ENCODE measurements at regions not wholly inside any gene's neighbourhood (a gene's known extent, or its start where the extent isn't known, plus 50 kb on each side); places are given as distances from the start of the nearest gene placed in this dataset.

DNA sequence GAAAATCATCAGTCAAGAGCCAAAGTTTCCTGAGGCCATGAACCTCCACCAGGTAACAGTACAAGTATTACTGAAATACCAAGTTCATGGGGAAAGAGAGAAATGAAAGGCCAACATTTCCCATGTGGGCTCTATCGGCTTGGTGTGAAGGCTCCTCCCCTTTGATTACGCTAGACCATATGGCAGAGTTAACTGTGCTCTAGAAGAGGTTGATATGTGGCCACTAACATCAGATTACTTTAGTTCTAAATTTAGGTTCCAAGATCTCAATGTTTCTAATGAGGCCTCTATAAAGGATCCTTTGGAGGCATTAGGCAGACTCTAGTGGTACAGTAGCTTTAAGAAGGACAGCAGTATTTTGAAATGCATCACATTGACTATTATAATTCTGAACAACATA is 127.1 kb downstream of the SEMA6D start:
- no peaks in the 10 kb centered on the region for H3K4me1 ChIP-seq
- no peaks in the 10 kb centered on the region for H3K27me3 ChIP-seq
- H3K4me3 ChIP-seq: no peak overlapping the region
- no peaks in the 10 kb centered on the region for H3K9me3 ChIP-seq
- H3K36me3 ChIP-seq: no peaks in the 10 kb centered on the region
- WGBS: 74% methylated on average over 2 of the region's 2 CpGs
- TF ChIP-seq EP300 (IDR thresholded peaks at IDR 0.05): no peak
- no peak for TF ChIP-seq POLR2AphosphoS5 (IDR thresholded peaks at IDR 0.05)
- no peak overlapping the region for H3K27ac ChIP-seq
- DNase-seq (ENCODE audit: low spot score in 2 of 2): no peak

DNA sequence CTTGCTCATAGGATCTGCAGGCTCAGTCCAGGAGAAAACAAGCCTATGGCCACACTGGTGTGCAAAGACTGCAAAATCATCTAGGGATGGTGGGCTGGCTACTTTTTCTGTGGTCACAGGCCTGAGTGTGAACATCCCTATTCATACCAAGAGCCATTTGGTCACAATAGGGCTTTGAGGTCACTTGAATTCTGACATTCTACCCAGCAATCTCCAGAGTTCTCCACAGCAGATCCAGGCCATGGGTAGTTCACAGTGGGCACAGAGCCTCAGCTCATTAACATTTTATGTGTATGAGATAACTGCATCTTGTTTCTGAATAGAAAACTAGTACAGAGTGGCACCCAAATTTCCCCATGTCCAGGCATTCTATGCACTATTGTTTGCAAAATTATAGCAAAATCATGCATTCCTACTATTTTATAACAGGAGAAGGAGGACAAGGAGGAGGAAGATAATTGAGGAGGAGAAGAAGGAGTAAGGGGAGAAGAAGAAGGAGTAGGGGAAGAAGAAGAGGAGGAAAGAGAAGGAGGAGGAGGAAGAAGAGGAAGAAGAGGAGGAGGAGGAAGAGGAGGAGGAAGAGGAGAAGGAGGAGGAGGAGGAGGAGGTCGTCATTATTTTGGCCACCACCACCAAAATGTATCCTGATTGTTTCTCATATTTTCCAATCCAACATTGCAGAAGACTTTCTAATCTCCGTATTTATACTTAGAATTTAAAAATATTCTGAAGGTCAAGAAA is 129.0 kb downstream of the SEMA6D start:
- TF ChIP-seq EP300 (IDR thresholded peaks at IDR 0.05) (no peak), POLR2A (IDR thresholded peaks at IDR 0.05) (no peak), POLR2AphosphoS5 (IDR thresholded peaks at IDR 0.05) (no peak)
- TF ChIP-seq, protein P1, sequence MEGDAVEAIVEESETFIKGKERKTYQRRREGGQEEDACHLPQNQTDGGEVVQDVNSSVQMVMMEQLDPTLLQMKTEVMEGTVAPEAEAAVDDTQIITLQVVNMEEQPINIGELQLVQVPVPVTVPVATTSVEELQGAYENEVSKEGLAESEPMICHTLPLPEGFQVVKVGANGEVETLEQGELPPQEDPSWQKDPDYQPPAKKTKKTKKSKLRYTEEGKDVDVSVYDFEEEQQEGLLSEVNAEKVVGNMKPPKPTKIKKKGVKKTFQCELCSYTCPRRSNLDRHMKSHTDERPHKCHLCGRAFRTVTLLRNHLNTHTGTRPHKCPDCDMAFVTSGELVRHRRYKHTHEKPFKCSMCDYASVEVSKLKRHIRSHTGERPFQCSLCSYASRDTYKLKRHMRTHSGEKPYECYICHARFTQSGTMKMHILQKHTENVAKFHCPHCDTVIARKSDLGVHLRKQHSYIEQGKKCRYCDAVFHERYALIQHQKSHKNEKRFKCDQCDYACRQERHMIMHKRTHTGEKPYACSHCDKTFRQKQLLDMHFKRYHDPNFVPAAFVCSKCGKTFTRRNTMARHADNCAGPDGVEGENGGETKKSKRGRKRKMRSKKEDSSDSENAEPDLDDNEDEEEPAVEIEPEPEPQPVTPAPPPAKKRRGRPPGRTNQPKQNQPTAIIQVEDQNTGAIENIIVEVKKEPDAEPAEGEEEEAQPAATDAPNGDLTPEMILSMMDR (IDR thresholded peaks at IDR 0.05): no peak
- WGBS: 86% methylated on average over 2 of the region's 2 CpGs
- Histone ChIP-seq H3K36me3 (no peaks in the 10 kb centered on the region), H3K4me1 (no peaks in the 10 kb centered on the region), H3K9me3 (no peaks in the 10 kb centered on the region), H3K4me3 (no peak overlapping the region), H3K27me3 (no peaks in the 10 kb centered on the region), H3K27ac (no peak overlapping the region)
- no peak for DNase-seq (ENCODE audit: low spot score in 2 of 2)

DNA sequence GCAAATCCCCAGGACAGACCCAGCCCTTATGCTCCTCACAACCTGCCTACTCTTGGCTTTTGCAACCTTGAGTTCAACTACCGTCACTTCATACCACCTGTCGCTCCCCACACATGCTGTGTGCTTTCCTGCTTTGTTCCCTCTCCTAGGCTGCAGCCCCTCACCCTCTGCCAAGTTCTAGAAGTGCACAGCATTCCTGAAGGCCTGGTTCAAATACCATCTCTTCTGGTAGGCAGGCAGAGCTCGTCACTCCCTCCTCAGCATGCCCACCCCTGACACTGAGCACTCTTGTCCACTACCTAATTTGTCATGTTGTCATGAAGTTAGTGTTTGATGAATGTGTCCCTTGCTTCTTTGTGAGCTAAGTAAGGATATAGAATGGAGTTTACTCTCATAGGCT is 129.6 kb downstream of the SEMA6D start:
- no peak for DNase-seq (ENCODE audit: low spot score in 2 of 2)
- no peak overlapping the region for H3K4me3 ChIP-seq
- WGBS: 60% methylated on average over 3 of the region's 3 CpGs

DNA sequence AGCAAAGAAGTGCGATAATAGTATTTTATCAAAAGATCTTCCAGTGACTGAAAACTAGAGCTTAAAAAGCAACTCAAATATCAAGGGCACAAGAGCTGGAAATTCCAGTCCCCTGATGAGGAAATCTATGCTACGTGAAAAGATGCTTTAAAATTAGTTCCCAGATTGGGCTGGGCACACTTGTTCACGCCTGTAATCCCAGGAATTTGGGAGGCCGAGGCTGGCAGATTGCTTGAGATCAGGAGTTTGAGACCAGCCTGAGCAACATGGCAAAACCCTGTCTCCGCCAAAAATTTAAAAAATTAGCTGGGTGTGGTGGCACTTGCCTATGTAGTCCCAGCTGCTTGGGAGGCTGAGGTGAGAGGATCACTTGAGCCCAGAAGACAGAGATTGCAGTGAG is 138.8 kb downstream of the SEMA6D start:
- no peaks in the 10 kb centered on the region for H3K27me3 ChIP-seq
- TF ChIP-seq POLR2AphosphoS5 (IDR thresholded peaks at IDR 0.05): no peak
- TF ChIP-seq, protein P1 (IDR thresholded peaks at IDR 0.05): no peak
- TF ChIP-seq EP300 (IDR thresholded peaks at IDR 0.05): no peak
- TF ChIP-seq POLR2A (IDR thresholded peaks at IDR 0.05): no peak
- H3K36me3 ChIP-seq: no peaks in the 10 kb centered on the region
- H3K9me3 ChIP-seq: no peaks in the 10 kb centered on the region
- no peak overlapping the region for H3K4me3 ChIP-seq
- H3K4me1 ChIP-seq: no peaks in the 10 kb centered on the region
- whole genome bisulfite sequencing: 43% methylated on average over 5 of the region's 5 CpGs
- no peak overlapping the region for H3K27ac ChIP-seq
- no peak for DNase-seq (ENCODE audit: low spot score in 2 of 2)

More for the DNA sequence above, 129.6 kb downstream of the SEMA6D start:
- Histone ChIP-seq H3K9me3 (no peaks in the 10 kb centered on the region), H3K27ac (no peak overlapping the region), H3K36me3 (no peaks in the 10 kb centered on the region), H3K27me3 (no peaks in the 10 kb centered on the region), H3K4me1 (no peaks in the 10 kb centered on the region)
- TF ChIP-seq, protein P1 (IDR thresholded peaks at IDR 0.05): no peak
- TF ChIP-seq POLR2A (IDR thresholded peaks at IDR 0.05) (no peak), POLR2AphosphoS5 (IDR thresholded peaks at IDR 0.05) (no peak), EP300 (IDR thresholded peaks at IDR 0.05) (no peak)

DNA sequence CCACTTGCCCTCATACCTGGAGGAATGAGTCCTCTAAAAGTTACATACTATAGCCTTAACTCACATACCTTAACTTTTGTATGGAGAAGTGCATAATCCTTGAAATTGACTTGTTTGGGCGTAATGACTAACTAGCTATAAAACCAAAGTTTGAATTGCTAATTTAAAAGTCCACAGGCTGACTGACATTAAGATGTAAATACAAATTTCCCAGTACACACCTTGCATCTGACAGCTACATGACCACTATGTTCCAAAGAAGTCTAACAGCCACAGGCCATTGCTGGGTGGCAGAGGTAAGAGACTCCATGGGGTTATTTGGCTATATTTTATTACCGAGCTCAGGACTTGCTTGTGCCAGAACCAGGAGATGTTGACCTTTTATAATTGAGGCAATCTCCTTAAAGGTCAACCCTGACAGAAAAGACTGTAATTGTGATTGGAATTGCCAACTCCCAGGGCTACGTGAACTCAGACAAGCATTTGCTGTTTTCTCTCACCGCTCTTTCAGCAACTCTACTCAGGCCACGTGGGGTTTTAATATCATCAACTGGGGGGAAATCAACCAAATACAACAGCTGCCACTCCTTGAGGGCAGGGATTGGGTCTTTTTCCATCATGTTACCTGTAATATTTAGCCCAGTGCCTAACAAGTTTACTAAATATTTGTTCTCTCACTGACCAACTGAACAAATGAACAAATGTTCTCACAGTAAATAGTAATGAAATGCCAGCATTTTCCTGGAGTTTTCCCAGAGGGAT is 139.9 kb downstream of the SEMA6D start:
- no peak for DNase-seq (ENCODE audit: low spot score in 2 of 2)
- Histone ChIP-seq H3K36me3 (no peaks in the 10 kb centered on the region), H3K4me1 (no peaks in the 10 kb centered on the region), H3K4me3 (no peak overlapping the region), H3K27me3 (no peaks in the 10 kb centered on the region), H3K27ac (no peak overlapping the region), H3K9me3 (no peaks in the 10 kb centered on the region)
- TF ChIP-seq EP300 (IDR thresholded peaks at IDR 0.05): no peak
- no peak for TF ChIP-seq POLR2AphosphoS5 (IDR thresholded peaks at IDR 0.05)
- TF ChIP-seq POLR2A (IDR thresholded peaks at IDR 0.05): no peak
- TF ChIP-seq, protein P1 (IDR thresholded peaks at IDR 0.05): no peak
- 91% methylated on average over 5 of the region's 5 CpGs for WGBS

Data from suprapubic skin (tissue), 4 donors.